Lower leg skin (tissue), 4 donors: ENCODE measurements at regions not wholly inside any gene's neighbourhood (a gene's known extent, or its start where the extent isn't known, plus 50 kb on each side); places are given as distances from the start of the nearest gene placed in this dataset.

Experiments
- DNase-seq, 2 donors: peaks; one replicate each; pipeline ENCODE4 v3.0.0-alpha.2; 2019; ENCODE audit warnings: low spot score in 2 of 2
- H3K4me3 ChIP-seq: fragments of 200-600 bp; sonication (generic); 2 replicates; pipeline ENCODE4 v1.5.1; 2017; ENCODE audit warnings: mild to moderate bottlenecking, low read depth; ENCODE audit not compliant: poor library complexity, severe bottlenecking
- POLR2A ChIP-seq, 2 donors: fragments of 450-650 bp; IDR thresholded peaks; one replicate each; pipeline ENCODE4 v1.6.1; 2016 to 2017; ENCODE audit warnings: antibody characterized with exemption in 2 of 2, mild to moderate bottlenecking in 1 of 2, moderate library complexity in 1 of 2
- WGBS, 2 donors: methylation state at CpG; one replicate each; pipeline ENCODE4 v1.1.5; 2018; 5-methylcytosine and 5-hydroxymethylcytosine counted together
- intact Hi-C: fragments of 100-400 bp; cut with DNase I; formaldehyde crosslinking; loops from one replicate; pipeline ENCODE4 v1.15.0; 2023; ENCODE audit warnings: low total_unique reads
- TF ChIP-seq, protein P1 (sequence below), 3 donors: fragments of 450-650 bp; IDR thresholded peaks; one replicate each; pipeline ENCODE4 v1.5.1; 2016; ENCODE audit warnings: antibody characterized with exemption in 3 of 3, mild to moderate bottlenecking in 3 of 3, moderate library complexity in 2 of 3

DNA sequence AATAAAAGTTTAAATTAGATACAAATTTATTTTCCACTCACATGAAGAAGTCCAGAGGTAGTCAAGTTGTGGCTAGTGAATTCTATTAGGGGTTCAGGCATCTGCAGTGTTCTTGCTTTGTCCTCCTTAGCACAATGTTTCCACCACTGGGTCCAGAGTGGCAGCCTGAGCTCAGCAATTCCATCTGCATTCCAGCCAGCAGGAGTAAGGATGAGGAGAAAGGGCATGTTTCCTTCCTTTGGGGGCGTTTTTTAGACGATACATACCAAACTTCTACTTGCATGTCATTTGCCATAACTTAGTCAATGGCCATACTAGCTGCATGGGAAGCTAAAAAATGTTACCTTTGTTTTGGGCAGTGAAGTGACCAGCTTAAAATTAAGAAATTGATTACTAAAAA, 98.5 kb upstream of the VANGL1 start:
- no peak for DNase-seq
- TF ChIP-seq, protein P1, sequence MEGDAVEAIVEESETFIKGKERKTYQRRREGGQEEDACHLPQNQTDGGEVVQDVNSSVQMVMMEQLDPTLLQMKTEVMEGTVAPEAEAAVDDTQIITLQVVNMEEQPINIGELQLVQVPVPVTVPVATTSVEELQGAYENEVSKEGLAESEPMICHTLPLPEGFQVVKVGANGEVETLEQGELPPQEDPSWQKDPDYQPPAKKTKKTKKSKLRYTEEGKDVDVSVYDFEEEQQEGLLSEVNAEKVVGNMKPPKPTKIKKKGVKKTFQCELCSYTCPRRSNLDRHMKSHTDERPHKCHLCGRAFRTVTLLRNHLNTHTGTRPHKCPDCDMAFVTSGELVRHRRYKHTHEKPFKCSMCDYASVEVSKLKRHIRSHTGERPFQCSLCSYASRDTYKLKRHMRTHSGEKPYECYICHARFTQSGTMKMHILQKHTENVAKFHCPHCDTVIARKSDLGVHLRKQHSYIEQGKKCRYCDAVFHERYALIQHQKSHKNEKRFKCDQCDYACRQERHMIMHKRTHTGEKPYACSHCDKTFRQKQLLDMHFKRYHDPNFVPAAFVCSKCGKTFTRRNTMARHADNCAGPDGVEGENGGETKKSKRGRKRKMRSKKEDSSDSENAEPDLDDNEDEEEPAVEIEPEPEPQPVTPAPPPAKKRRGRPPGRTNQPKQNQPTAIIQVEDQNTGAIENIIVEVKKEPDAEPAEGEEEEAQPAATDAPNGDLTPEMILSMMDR (IDR thresholded peaks at IDR 0.05): no peak
- no peak for TF ChIP-seq POLR2A (IDR thresholded peaks at IDR 0.05)
- no peak overlapping the region for H3K4me3 ChIP-seq
- intact Hi-C loops: no loop called here
- 92 to 93% methylated on average over 2 of the region's 2 CpGs for WGBS, 2 donors

GRCh38 chr1:115539736-115540135, 102.0 kb upstream of the VANGL1 start:
- no peak for DNase-seq
- TF ChIP-seq, protein P1 (IDR thresholded peaks at IDR 0.05): no peak
- no peak for TF ChIP-seq POLR2A (IDR thresholded peaks at IDR 0.05)
- intact Hi-C loops: no loop called here
- WGBS, 2 donors: 91 to 93% methylated on average over 3 of the region's 3 CpGs
- H3K4me3 ChIP-seq: no peak overlapping the region

DNA sequence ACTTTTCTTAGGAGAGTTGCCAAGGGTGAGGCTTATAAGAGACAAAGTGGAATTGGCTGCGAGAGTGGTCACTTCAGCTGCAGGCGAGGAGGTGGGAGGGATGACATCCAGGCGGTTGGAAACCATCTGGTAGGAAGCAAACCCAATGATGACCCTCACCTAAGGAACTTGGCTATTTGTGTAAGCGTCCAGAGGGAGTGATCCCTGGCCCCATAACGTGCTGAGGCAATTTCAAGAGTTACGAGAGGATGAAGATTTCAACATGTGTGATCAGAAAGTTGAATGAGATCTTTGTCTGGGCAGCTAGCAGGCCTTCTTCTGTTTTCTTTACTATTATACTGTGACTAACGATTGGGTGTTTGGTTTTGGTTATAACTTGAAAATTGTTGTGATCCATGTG, 102.7 kb upstream of the VANGL1 start:
- intact Hi-C loops: no loop called here
- TF ChIP-seq POLR2A (IDR thresholded peaks at IDR 0.05): no peak
- TF ChIP-seq, protein P1 (IDR thresholded peaks at IDR 0.05): no peak
- WGBS, 2 donors: 52 to 59% methylated on average over 7 of the region's 7 CpGs

DNA sequence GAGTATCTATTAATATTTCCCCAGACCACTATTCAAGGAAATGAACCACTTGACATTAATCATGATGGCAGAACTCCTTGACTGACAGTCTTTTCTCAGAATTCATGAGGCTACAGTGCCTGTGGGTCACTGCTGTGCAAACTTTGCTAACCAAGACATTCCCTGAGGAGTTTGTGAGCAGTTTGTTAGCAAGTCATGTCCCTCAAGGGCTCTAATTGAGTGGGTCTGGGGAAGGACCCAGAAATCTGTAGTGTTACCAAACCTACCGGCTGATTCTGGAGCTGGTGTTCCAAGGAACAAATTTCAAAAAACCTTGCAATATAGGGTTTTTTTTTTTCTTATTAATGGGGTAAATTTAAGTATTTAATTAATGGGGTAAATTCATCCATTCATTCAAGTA, 103.2 kb upstream of the VANGL1 start:
- 86 to 88% methylated on average over 1 of the region's 1 CpG for WGBS, 2 donors
- intact Hi-C loops: no loop called here

More for the DNA sequence above, 102.7 kb upstream of the VANGL1 start:
- H3K4me3 ChIP-seq: no peak overlapping the region
- DNase-seq: no peak

GRCh38 chr1:115537415-115537814, 104.4 kb upstream of the VANGL1 start:
- no peak for DNase-seq
- no peak for TF ChIP-seq POLR2A (IDR thresholded peaks at IDR 0.05)
- TF ChIP-seq, protein P1 (IDR thresholded peaks at IDR 0.05): no peak
- no peak overlapping the region for H3K4me3 ChIP-seq
- intact Hi-C loops: no loop called here

More for the DNA sequence above, 103.2 kb upstream of the VANGL1 start:
- no peak for TF ChIP-seq POLR2A (IDR thresholded peaks at IDR 0.05)
- TF ChIP-seq, protein P1 (IDR thresholded peaks at IDR 0.05): no peak
- DNase-seq: no peak
- H3K4me3 ChIP-seq: no peak overlapping the region

- 67 to 70% methylated on average over 4 of the region's 4 CpGs for WGBS, 2 donors
- H3K4me3 ChIP-seq: no peak overlapping the region
- no peak for TF ChIP-seq POLR2A (IDR thresholded peaks at IDR 0.05)
- TF ChIP-seq, protein P1 (IDR thresholded peaks at IDR 0.05): no peak
- intact Hi-C loops: no loop called here
- no peak for DNase-seq
Observed at GRCh38 chr1:115536279-115536816, 105.4 kb upstream of the VANGL1 start.
